Activated CD4-positive, CD25-positive, alpha-beta regulatory T cell treated with anti-CD3 and anti-CD28 coated beads, Interleukin-2, amount 50 U/mL, for 72 hours (primary cell): ENCODE measurements at regions not wholly inside any gene's neighbourhood (a gene's known extent, or its start where the extent isn't known, plus 50 kb on each side); places are given as distances from the start of the nearest gene placed in this dataset.

Experiments used
- DNase-seq: peaks from one replicate; pipeline ENCODE4 v3.0.0; 2021

- DNase-seq, result no peak
Observed at GRCh38 chr1:5748286-5749225, 243.7 kb downstream of the NPHP4 start.

GRCh38 chr1:5747426-5748285 lies 244.6 kb downstream of the NPHP4 start:
- no peak for DNase-seq

GRCh38 chr1:5746611-5747425 lies 245.4 kb downstream of the NPHP4 start:
- no peak for DNase-seq

GRCh38 chr1:5745800-5746610 lies 246.2 kb downstream of the NPHP4 start:
- peak; percentile 63 for DNase-seq

- no peak for DNase-seq
Observed at GRCh38 chr1:5744911-5745799, 247.1 kb downstream of the NPHP4 start.

- DNase-seq, result no peak
Observed at GRCh38 chr1:5744341-5744740, 247.9 kb downstream of the NPHP4 start.

GRCh38 chr1:5743435-5744095 lies 248.7 kb downstream of the NPHP4 start:
- no peak for DNase-seq

- no peak for DNase-seq
Observed at GRCh38 chr1:5742801-5743200, 249.4 kb downstream of the NPHP4 start.

- no peak for DNase-seq
Observed at GRCh38 chr1:5742032-5742431, 250.2 kb downstream of the NPHP4 start.

GRCh38 chr1:5740865-5741860 lies 251.1 kb downstream of the NPHP4 start:
- no peak for DNase-seq

- DNase-seq, result no peak
Observed at GRCh38 chr1:5740450-5740849, 251.8 kb downstream of the NPHP4 start.

- no peak for DNase-seq
Observed at GRCh38 chr1:5739561-5740078, 252.6 kb downstream of the NPHP4 start.

GRCh38 chr1:5738911-5739462 lies 253.2 kb downstream of the NPHP4 start:
- no peak for DNase-seq

GRCh38 chr1:5737081-5737480 lies 255.1 kb downstream of the NPHP4 start:
- DNase-seq, result no peak

- DNase-seq, result no peak
Observed at GRCh38 chr1:5734996-5735395, 257.2 kb downstream of the NPHP4 start.

- DNase-seq, result no peak
Observed at GRCh38 chr1:5734414-5734813, 257.8 kb downstream of the NPHP4 start.

- no peak for DNase-seq
Observed at GRCh38 chr1:5733596-5733995, 258.6 kb downstream of the NPHP4 start.

GRCh38 chr1:5731110-5731423 lies 261.2 kb downstream of the NPHP4 start:
- no peak for DNase-seq
